Urothelium cell line (cell line): ENCODE measurements at regions not wholly inside any gene's neighbourhood (a gene's known extent, or its start where the extent isn't known, plus 50 kb on each side); places are given as distances from the start of the nearest gene placed in this dataset.

ENCODE experiments used
- DNase-seq: peaks from one replicate; pipeline ENCODE4 v3.0.0; 2011; ENCODE audit warnings: low spot score, mixed read lengths
- FAIRE-seq: peaks from 2 replicates; lab custom pipeline; 2011; peaks lifted over from hg19 to GRCh38; lab: Jason Lieb, UNC

- FAIRE-seq (no peak), DNase-seq (no peak)
Measured at GRCh38 chr3:148074946-148075345, 622.8 kb upstream of the AGTR1 start.

- FAIRE-seq (no peak), DNase-seq (peak; percentile 12)
Measured at GRCh38 chr3:148075771-148076716, 621.7 kb upstream of the AGTR1 start.

- no peak for FAIRE-seq
- DNase-seq, result no peak
Measured at GRCh38 chr3:148077318-148077923, 620.3 kb upstream of the AGTR1 start.

GRCh38 chr3:148077965-148078364 is 619.7 kb upstream of the AGTR1 start:
- DNase-seq, result no peak
- FAIRE-seq, result no peak

- no peak for DNase-seq
- FAIRE-seq, result no peak
Measured at GRCh38 chr3:148078658-148079057, 619.0 kb upstream of the AGTR1 start.

- FAIRE-seq, result no peak
- no peak for DNase-seq
Measured at GRCh38 chr3:148079370-148079769, 618.3 kb upstream of the AGTR1 start.

GRCh38 chr3:148081926-148082325 is 615.8 kb upstream of the AGTR1 start:
- FAIRE-seq, result no peak
- no peak for DNase-seq

- DNase-seq (no peak), FAIRE-seq (no peak)
Measured at GRCh38 chr3:148082506-148083280, 615.0 kb upstream of the AGTR1 start.

- DNase-seq (no peak), FAIRE-seq (no peak)
Measured at GRCh38 chr3:148083526-148084182, 614.0 kb upstream of the AGTR1 start.

- DNase-seq, result no peak
Measured at GRCh38 chr3:148084931-148085330, 612.8 kb upstream of the AGTR1 start.

GRCh38 chr3:148087601-148088371 is 609.9 kb upstream of the AGTR1 start:
- FAIRE-seq, result no peak
- no peak for DNase-seq

More at GRCh38 chr3:148084931-148085330, 612.8 kb upstream of the AGTR1 start:
- no peak for FAIRE-seq

- DNase-seq, result no peak
- FAIRE-seq, result no peak
Measured at GRCh38 chr3:148089171-148089570, 608.5 kb upstream of the AGTR1 start.

- FAIRE-seq, result no peak
Measured at GRCh38 chr3:148090156-148090555, 607.5 kb upstream of the AGTR1 start.

GRCh38 chr3:148092624-148093347 is 604.9 kb upstream of the AGTR1 start:
- FAIRE-seq (no peak), DNase-seq (no peak)

More at GRCh38 chr3:148090156-148090555, 607.5 kb upstream of the AGTR1 start:
- no peak for DNase-seq

GRCh38 chr3:148093753-148094152 is 604.0 kb upstream of the AGTR1 start:
- no peak for FAIRE-seq
- DNase-seq, result no peak

GRCh38 chr3:148095962-148096361 is 601.7 kb upstream of the AGTR1 start:
- FAIRE-seq (no peak), DNase-seq (no peak)

GRCh38 chr3:148100476-148100875 is 597.2 kb upstream of the AGTR1 start:
- DNase-seq (no peak), FAIRE-seq (no peak)

GRCh38 chr3:148101061-148101460 is 596.6 kb upstream of the AGTR1 start:
- FAIRE-seq (no peak), DNase-seq (no peak)

- DNase-seq, result no peak
- FAIRE-seq, result no peak
Measured at GRCh38 chr3:148102156-148102555, 595.5 kb upstream of the AGTR1 start.
